ENCODE measurements at regions not wholly inside any gene's neighbourhood (a gene's known extent, or its start where the extent isn't known, plus 50 kb on each side); places are given as distances from the start of the nearest gene placed in this dataset.

GRCh38 chr12:126139355-126139754, 1074.1 kb downstream of the AACS start:
- DNase-seq (ENCODE audit: low read depth in 4 of 4, low spot score in 3 of 4) = no peak

- DNase-seq (ENCODE audit: low read depth in 4 of 4, low spot score in 3 of 4) = no peak
Observed at GRCh38 chr12:126144603-126145002, 1079.4 kb downstream of the AACS start.

GRCh38 chr12:126147321-126147720, 1082.1 kb downstream of the AACS start:
- DNase-seq (ENCODE audit: low read depth in 4 of 4, low spot score in 3 of 4) = no peak

GRCh38 chr12:126156806-126157574, 1091.8 kb downstream of the AACS start:
- no peak for DNase-seq (ENCODE audit: low read depth in 4 of 4, low spot score in 3 of 4)

GRCh38 chr12:126157575-126157966, 1092.3 kb downstream of the AACS start:
- DNase-seq (ENCODE audit: low read depth in 4 of 4, low spot score in 3 of 4) = no peak

- no peak for DNase-seq (ENCODE audit: low read depth in 4 of 4, low spot score in 3 of 4)
Observed at GRCh38 chr12:126159139-126159538, 1093.9 kb downstream of the AACS start.

- no peak for DNase-seq (ENCODE audit: low read depth in 4 of 4, low spot score in 3 of 4)
Observed at GRCh38 chr12:126160912-126161311, 1095.7 kb downstream of the AACS start.

- DNase-seq (ENCODE audit: low read depth in 4 of 4, low spot score in 3 of 4) = no peak
Observed at GRCh38 chr12:126163984-126164383, 1098.7 kb downstream of the AACS start.

- no peak for DNase-seq (ENCODE audit: low read depth in 4 of 4, low spot score in 3 of 4)
Observed at GRCh38 chr12:126171937-126172559, 1106.8 kb downstream of the AACS start.

GRCh38 chr12:126182619-126183236, 1117.5 kb downstream of the AACS start:
- no peak for DNase-seq (ENCODE audit: low read depth in 4 of 4, low spot score in 3 of 4)

- DNase-seq (ENCODE audit: low read depth in 4 of 4, low spot score in 3 of 4) = no peak
Observed at GRCh38 chr12:126185025-126185424, 1119.8 kb downstream of the AACS start.

- no peak for DNase-seq (ENCODE audit: low read depth in 4 of 4, low spot score in 3 of 4)
Observed at GRCh38 chr12:126189856-126190255, 1124.6 kb downstream of the AACS start.

GRCh38 chr12:126191031-126191891, 1126.0 kb downstream of the AACS start:
- DNase-seq (ENCODE audit: low read depth in 4 of 4, low spot score in 3 of 4) = no peak

GRCh38 chr12:126191949-126192348, 1126.7 kb downstream of the AACS start:
- no peak for DNase-seq (ENCODE audit: low read depth in 4 of 4, low spot score in 3 of 4)

- DNase-seq (ENCODE audit: low read depth in 4 of 4, low spot score in 3 of 4) = no peak
Observed at GRCh38 chr12:126193190-126193589, 1128.0 kb downstream of the AACS start.

GRCh38 chr12:126196263-126196662, 1131.0 kb downstream of the AACS start:
- no peak for DNase-seq (ENCODE audit: low read depth in 4 of 4, low spot score in 3 of 4)

- DNase-seq (ENCODE audit: low read depth in 4 of 4, low spot score in 3 of 4) = no peak
Observed at GRCh38 chr12:126198516-126198915, 1133.3 kb downstream of the AACS start.

- no peak for DNase-seq (ENCODE audit: low read depth in 4 of 4, low spot score in 3 of 4)
Observed at GRCh38 chr12:126198966-126199692, 1133.9 kb downstream of the AACS start.

- no peak for DNase-seq (ENCODE audit: low read depth in 4 of 4, low spot score in 3 of 4)
Observed at GRCh38 chr12:126201981-126202537, 1136.8 kb downstream of the AACS start.

GRCh38 chr12:126204326-126204725, 1139.1 kb downstream of the AACS start:
- no peak for DNase-seq (ENCODE audit: low read depth in 4 of 4, low spot score in 3 of 4)

Measured in right renal pelvis (tissue), 4 donors.